Esophagus muscularis mucosa (tissue), 4 donors: ENCODE measurements at regions not wholly inside any gene's neighbourhood (a gene's known extent, or its start where the extent isn't known, plus 50 kb on each side); places are given as distances from the start of the nearest gene placed in this dataset.

Experiments used
- DNase-seq: peaks from one replicate; pipeline ENCODE4 v3.0.0-alpha.2; 2017; ENCODE audit errors: extremely low spot score
- H3K27ac ChIP-seq, 4 donors: fragments of 200-600 bp; sonication (generic); replicated peaks in 1 of 4; 1 replicate in 3 of 4; 2 replicates in 1 of 4; pipeline ENCODE4 v1.5.1; 2016 to 2019; ENCODE audit warnings: mild to moderate bottlenecking in 1 of 4
- H3K27me3 ChIP-seq, 4 donors: fragments of 200-600 bp; sonication (generic); one replicate each; pipeline versions ENCODE4 v1.5.1 to v1.6.0; 2016 to 2019
- H3K36me3 ChIP-seq, 4 donors: fragments of 200-600 bp; sonication (generic); one replicate each; pipeline ENCODE4 v1.5.1; 2016 to 2019
- H3K4me1 ChIP-seq, 4 donors: fragments of 200-600 bp; sonication (generic); one replicate each; pipeline ENCODE4 v1.5.1; 2016 to 2019
- H3K4me3 ChIP-seq, 4 donors: fragments of 200-600 bp; sonication (generic); 1 replicate in 2 of 4; 2 replicates in 2 of 4; pipeline ENCODE4 v1.5.1; 2016 to 2019; ENCODE audit warnings: mild to moderate bottlenecking in 4 of 4, moderate library complexity in 1 of 4
- H3K9me3 ChIP-seq, 4 donors: fragments of 200-600 bp; sonication (generic); 1 replicate in 3 of 4; 2 replicates in 1 of 4; pipeline ENCODE4 v1.5.1; 2016 to 2019
- CTCF ChIP-seq, 3 experiments: fragments of 200-600 bp in 2 of 3; fragments of 450-650 bp in 1 of 3; sonication (generic) in 2 of 3; IDR thresholded peaks; one replicate each; pipeline ENCODE4 v1.5.1; 2017 to 2019; ENCODE audit warnings: antibody characterized with exemption in 3 of 3, mild to moderate bottlenecking in 2 of 3, moderate library complexity in 1 of 3
- EP300 ChIP-seq: sonication (generic); formaldehyde crosslinking; IDR thresholded peaks from one replicate; pipeline ENCODE4 v1.6.1; 2017; ENCODE audit warnings: antibody characterized with exemption
- POLR2A ChIP-seq: fragments of 450-650 bp; IDR thresholded peaks from one replicate; pipeline ENCODE4 v1.6.1; 2017; ENCODE audit warnings: antibody characterized with exemption, moderate library complexity, mild to moderate bottlenecking, low read depth
- POLR2AphosphoS5 ChIP-seq, 2 donors: sonication (generic); formaldehyde crosslinking; IDR thresholded peaks; one replicate each; pipeline ENCODE4 v1.6.1; 2017; ENCODE audit warnings: antibody characterized with exemption in 2 of 2
- WGBS: methylation state at CpG from one replicate; pipeline ENCODE4 v1.1.5; 2018; 5-methylcytosine and 5-hydroxymethylcytosine counted together
- intact Hi-C: fragments of 100-400 bp; cut with DNase I; formaldehyde crosslinking; loops from one replicate; pipeline ENCODE4 v1.15.1; 2023

- Histone ChIP-seq H3K27ac (no peak overlapping the region), H3K4me3 (no peak overlapping the region), H3K27me3 (no peaks in the 10 kb centered on the region), H3K36me3 (no peaks in the 10 kb centered on the region), H3K4me1 (peaks cover 0 to 26% (median 2%) of the 10 kb centered on the region in 4 donors), H3K9me3 (no peaks in the 10 kb centered on the region)
- DNase-seq: no peak
- WGBS: 75% methylated on average over 3 of the region's 3 CpGs
- TF ChIP-seq POLR2A: no peak
- no peak for TF ChIP-seq CTCF (IDR thresholded peaks at IDR 0.05)
- no peak for TF ChIP-seq POLR2AphosphoS5 (IDR thresholded peaks at IDR 0.05)
- TF ChIP-seq EP300: no peak
- intact Hi-C loops: no loop called here
Observed at GRCh38 chr1:172951730-172952365, 98.9 kb downstream of the TNFSF18 start.

- Histone ChIP-seq H3K27me3 (no peaks in the 10 kb centered on the region), H3K4me1 (peaks cover 0 to 26% (median 2%) of the 10 kb centered on the region in 4 donors), H3K4me3 (no peak overlapping the region), H3K9me3 (no peaks in the 10 kb centered on the region), H3K36me3 (no peaks in the 10 kb centered on the region), H3K27ac (no peak overlapping the region)
- DNase-seq: no peak
- TF ChIP-seq EP300 (no peak), CTCF (IDR thresholded peaks at IDR 0.05) (no peak), POLR2AphosphoS5 (IDR thresholded peaks at IDR 0.05) (no peak), POLR2A (no peak)
- intact Hi-C loops: no loop called here
Observed at GRCh38 chr1:172952516-172952915, 98.2 kb downstream of the TNFSF18 start.

GRCh38 chr1:172954476-172955150, 96.1 kb downstream of the TNFSF18 start:
- intact Hi-C loops: no loop called here
- H3K4me1 ChIP-seq: peaks cover 0 to 21% (median 3%) of the 10 kb centered on the region in 4 donors

GRCh38 chr1:172955161-172955815, 95.5 kb downstream of the TNFSF18 start:
- no peak for DNase-seq
- Histone ChIP-seq H3K9me3 (no peaks in the 10 kb centered on the region), H3K27me3 (no peaks in the 10 kb centered on the region), H3K4me1 (peaks cover 0 to 23% (median 9%) of the 10 kb centered on the region in 4 donors), H3K4me3 (no peak overlapping the region), H3K27ac (no peak overlapping the region), H3K36me3 (no peaks in the 10 kb centered on the region)
- 86% methylated on average over 5 of the region's 5 CpGs for WGBS
- intact Hi-C loops: no loop called here
- no peak for TF ChIP-seq CTCF (IDR thresholded peaks at IDR 0.05)
- no peak for TF ChIP-seq POLR2AphosphoS5 (IDR thresholded peaks at IDR 0.05)
- no peak for TF ChIP-seq POLR2A
- TF ChIP-seq EP300: no peak

More at GRCh38 chr1:172954476-172955150, 96.1 kb downstream of the TNFSF18 start:
- DNase-seq: no peak
- TF ChIP-seq POLR2A (no peak), CTCF (IDR thresholded peaks at IDR 0.05) (no peak), POLR2AphosphoS5 (IDR thresholded peaks at IDR 0.05) (no peak), EP300 (no peak)
- Histone ChIP-seq H3K36me3 (no peaks in the 10 kb centered on the region), H3K27me3 (no peaks in the 10 kb centered on the region), H3K27ac (no peak overlapping the region), H3K4me3 (no peak overlapping the region), H3K9me3 (no peaks in the 10 kb centered on the region)
- 97% methylated on average over 6 of the region's 6 CpGs for WGBS
